ENCODE measurements at regions not wholly inside any gene's neighbourhood (a gene's known extent, or its start where the extent isn't known, plus 50 kb on each side); places are given as distances from the start of the nearest gene placed in this dataset.

GRCh38 chr2:188720811-188721605 is 253.2 kb upstream of the COL3A1 start:
- no peak for TF ChIP-seq CTCF (conservative IDR thresholded peaks at IDR 0.05)
- no peak overlapping the region for H3K27ac ChIP-seq

- H3K27ac ChIP-seq = no peak overlapping the region
- no peak for TF ChIP-seq CTCF (conservative IDR thresholded peaks at IDR 0.05)
These were observed 252.4 kb upstream of the COL3A1 start for GRCh38 chr2:188721784-188722183.

- no peak overlapping the region for H3K27ac ChIP-seq
- no peak for TF ChIP-seq CTCF (conservative IDR thresholded peaks at IDR 0.05)
These were observed 248.3 kb upstream of the COL3A1 start for GRCh38 chr2:188725746-188726360.

- no peak overlapping the region for H3K27ac ChIP-seq
- no peak for TF ChIP-seq CTCF (conservative IDR thresholded peaks at IDR 0.05)
These were observed 247.4 kb upstream of the COL3A1 start for GRCh38 chr2:188726626-188727247.

GRCh38 chr2:188727846-188728245 is 246.3 kb upstream of the COL3A1 start:
- no peak overlapping the region for H3K27ac ChIP-seq
- no peak for TF ChIP-seq CTCF (conservative IDR thresholded peaks at IDR 0.05)

- TF ChIP-seq CTCF (conservative IDR thresholded peaks at IDR 0.05) = no peak
- H3K27ac ChIP-seq = no peak overlapping the region
These were observed 239.5 kb upstream of the COL3A1 start for GRCh38 chr2:188734691-188735090.

- no peak for TF ChIP-seq CTCF (conservative IDR thresholded peaks at IDR 0.05)
- H3K27ac ChIP-seq = no peak overlapping the region
These were observed 227.4 kb upstream of the COL3A1 start for GRCh38 chr2:188746727-188747126.
